ENCODE measurements at regions not wholly inside any gene's neighbourhood (a gene's known extent, or its start where the extent isn't known, plus 50 kb on each side); places are given as distances from the start of the nearest gene placed in this dataset.

DNA sequence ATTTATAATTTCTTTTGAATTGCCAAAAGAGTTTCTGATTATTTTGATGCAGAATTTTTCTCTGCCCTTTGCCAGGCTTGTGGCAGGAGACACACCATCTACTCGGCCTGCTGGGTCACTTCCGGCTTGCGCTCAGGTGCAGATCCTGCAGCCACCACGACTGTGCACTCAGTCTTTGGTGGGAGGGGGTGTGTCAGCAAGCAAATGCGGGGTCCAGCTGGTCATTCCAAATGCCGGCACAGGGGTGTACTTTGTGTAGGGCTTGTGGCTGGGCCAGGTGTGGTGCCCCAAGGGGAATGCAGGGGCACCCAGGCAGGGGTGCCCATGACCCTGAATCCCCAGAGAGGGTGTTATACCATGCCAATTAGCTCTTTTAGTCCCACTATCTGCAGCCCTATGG lies 673.0 kb downstream of the TLL1 start:
- Histone ChIP-seq H3K27me3 (no peaks in the 10 kb centered on the region), H3K4me3 (no peak overlapping the region), H3K4me1 (no peaks in the 10 kb centered on the region), H3K9me3 (no peaks in the 10 kb centered on the region), H3K27ac (no peak overlapping the region), H3K36me3 (no peaks in the 10 kb centered on the region)
- no peak for ATAC-seq
- DNase-seq: peak in 1 of 4 donors; percentile 41
- TF ChIP-seq, protein P1, sequence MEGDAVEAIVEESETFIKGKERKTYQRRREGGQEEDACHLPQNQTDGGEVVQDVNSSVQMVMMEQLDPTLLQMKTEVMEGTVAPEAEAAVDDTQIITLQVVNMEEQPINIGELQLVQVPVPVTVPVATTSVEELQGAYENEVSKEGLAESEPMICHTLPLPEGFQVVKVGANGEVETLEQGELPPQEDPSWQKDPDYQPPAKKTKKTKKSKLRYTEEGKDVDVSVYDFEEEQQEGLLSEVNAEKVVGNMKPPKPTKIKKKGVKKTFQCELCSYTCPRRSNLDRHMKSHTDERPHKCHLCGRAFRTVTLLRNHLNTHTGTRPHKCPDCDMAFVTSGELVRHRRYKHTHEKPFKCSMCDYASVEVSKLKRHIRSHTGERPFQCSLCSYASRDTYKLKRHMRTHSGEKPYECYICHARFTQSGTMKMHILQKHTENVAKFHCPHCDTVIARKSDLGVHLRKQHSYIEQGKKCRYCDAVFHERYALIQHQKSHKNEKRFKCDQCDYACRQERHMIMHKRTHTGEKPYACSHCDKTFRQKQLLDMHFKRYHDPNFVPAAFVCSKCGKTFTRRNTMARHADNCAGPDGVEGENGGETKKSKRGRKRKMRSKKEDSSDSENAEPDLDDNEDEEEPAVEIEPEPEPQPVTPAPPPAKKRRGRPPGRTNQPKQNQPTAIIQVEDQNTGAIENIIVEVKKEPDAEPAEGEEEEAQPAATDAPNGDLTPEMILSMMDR (IDR thresholded peaks at IDR 0.05): no peak
- intact Hi-C loops (cut with DNase I): no loop called here

GRCh38 chr4:166577639-166578038 lies 656.7 kb downstream of the SPOCK3 start:
- H3K4me3 ChIP-seq: no peak overlapping the region
- intact Hi-C loops (cut with DNase I): no loop called here
- TF ChIP-seq, protein P1 (IDR thresholded peaks at IDR 0.05): no peak

GRCh38 chr4:166585491-166585890 lies 648.8 kb downstream of the SPOCK3 start:
- intact Hi-C loops (cut with DNase I): no loop called here
- H3K36me3 ChIP-seq: no peaks in the 10 kb centered on the region
- ATAC-seq (no peak), DNase-seq (no peak)
- H3K27ac ChIP-seq: no peak overlapping the region
- no peaks in the 10 kb centered on the region for H3K27me3 ChIP-seq
- H3K9me3 ChIP-seq: no peaks in the 10 kb centered on the region
- H3K4me1 ChIP-seq: no peaks in the 10 kb centered on the region
- no peak overlapping the region for H3K4me3 ChIP-seq
- TF ChIP-seq, protein P1 (IDR thresholded peaks at IDR 0.05): no peak

More at GRCh38 chr4:166577639-166578038, 656.7 kb downstream of the SPOCK3 start:
- Histone ChIP-seq H3K36me3 (no peaks in the 10 kb centered on the region), H3K9me3 (peaks cover 0 to 2% of the 10 kb centered on the region in 2 donors), H3K27me3 (no peaks in the 10 kb centered on the region), H3K27ac (no peak overlapping the region), H3K4me1 (no peaks in the 10 kb centered on the region)
- ATAC-seq: no peak
- DNase-seq: no peak

GRCh38 chr4:166594326-166594946 lies 639.9 kb downstream of the SPOCK3 start:
- DNase-seq: peak in 1 of 4 donors; percentile 5

GRCh38 chr4:166600264-166600663 lies 634.0 kb downstream of the SPOCK3 start:
- Histone ChIP-seq H3K27ac (no peak overlapping the region), H3K4me3 (no peak overlapping the region), H3K36me3 (no peaks in the 10 kb centered on the region), H3K27me3 (no peaks in the 10 kb centered on the region), H3K4me1 (no peaks in the 10 kb centered on the region), H3K9me3 (peaks cover 0 to 3% of the 10 kb centered on the region in 2 donors)
- intact Hi-C loops (cut with DNase I): no loop called here
- no peak for DNase-seq
- TF ChIP-seq, protein P1 (IDR thresholded peaks at IDR 0.05): no peak
- no peak for ATAC-seq

More at GRCh38 chr4:166594326-166594946, 639.9 kb downstream of the SPOCK3 start:
- intact Hi-C loops (cut with DNase I): no loop called here
- TF ChIP-seq, protein P1 (IDR thresholded peaks at IDR 0.05): peak in 1 of 2 donors; percentile 24
- Histone ChIP-seq H3K27ac (no peak overlapping the region), H3K4me3 (no peak overlapping the region), H3K36me3 (no peaks in the 10 kb centered on the region), H3K27me3 (no peaks in the 10 kb centered on the region), H3K9me3 (no peaks in the 10 kb centered on the region), H3K4me1 (no peaks in the 10 kb centered on the region)
- peak; percentile 83 for ATAC-seq

All from left lung (tissue), 4 donors.